ENCODE measurements at regions not wholly inside any gene's neighbourhood (a gene's known extent, or its start where the extent isn't known, plus 50 kb on each side); places are given as distances from the start of the nearest gene placed in this dataset.

- H3K9me3 ChIP-seq (ENCODE audit: control insufficient read depth, insufficient read depth, low read length): peaks cover 9% of the 10 kb centered on the region
- no peak for DNase-seq (ENCODE audit: low read depth, low spot score)
- no peaks in the 10 kb centered on the region for H3K4me1 ChIP-seq (ENCODE audit: control insufficient read depth, insufficient read depth, low read length)
- no peaks in the 10 kb centered on the region for H3K36me3 ChIP-seq (ENCODE audit: control insufficient read depth, insufficient read depth, low read length)
- no peaks in the 10 kb centered on the region for H3K27me3 ChIP-seq (ENCODE audit: control insufficient read depth, insufficient read depth, low read length)
- no peak overlapping the region for H3K4me3 ChIP-seq (ENCODE audit: low read length)
- H3K27ac ChIP-seq (ENCODE audit: low read length): no peak overlapping the region
- no CpG with 5 or more reads among the region's 1 CpG for WGBS (ENCODE audit: insufficient coverage, insufficient read length)
Observed at GRCh38 chr7:68478326-68478725, 1119.9 kb upstream of the AUTS2 start.

GRCh38 chr7:68482800-68483199 is 1115.5 kb upstream of the AUTS2 start:
- Histone ChIP-seq H3K4me1 (ENCODE audit: control insufficient read depth, insufficient read depth, low read length) (no peaks in the 10 kb centered on the region), H3K27ac (ENCODE audit: low read length) (no peak overlapping the region), H3K4me3 (ENCODE audit: low read length) (no peak overlapping the region), H3K36me3 (ENCODE audit: control insufficient read depth, insufficient read depth, low read length) (no peaks in the 10 kb centered on the region), H3K27me3 (ENCODE audit: control insufficient read depth, insufficient read depth, low read length) (no peaks in the 10 kb centered on the region), H3K9me3 (ENCODE audit: control insufficient read depth, insufficient read depth, low read length) (peaks cover 7% of the 10 kb centered on the region)
- no peak for DNase-seq (ENCODE audit: low read depth, low spot score)
- WGBS (ENCODE audit: insufficient coverage, insufficient read length): no CpG with 5 or more reads among the region's 5 CpGs

GRCh38 chr7:68484731-68485130 is 1113.5 kb upstream of the AUTS2 start:
- no peak for DNase-seq (ENCODE audit: low read depth, low spot score)
- no peaks in the 10 kb centered on the region for H3K36me3 ChIP-seq (ENCODE audit: control insufficient read depth, insufficient read depth, low read length)
- H3K4me1 ChIP-seq (ENCODE audit: control insufficient read depth, insufficient read depth, low read length): no peaks in the 10 kb centered on the region
- no peaks in the 10 kb centered on the region for H3K27me3 ChIP-seq (ENCODE audit: control insufficient read depth, insufficient read depth, low read length)
- H3K4me3 ChIP-seq (ENCODE audit: low read length): no peak overlapping the region
- no peak overlapping the region for H3K27ac ChIP-seq (ENCODE audit: low read length)
- peaks cover 11% of the 10 kb centered on the region for H3K9me3 ChIP-seq (ENCODE audit: control insufficient read depth, insufficient read depth, low read length)
- WGBS (ENCODE audit: insufficient coverage, insufficient read length): no CpG with 5 or more reads among the region's 6 CpGs

- Histone ChIP-seq H3K27me3 (ENCODE audit: control insufficient read depth, insufficient read depth, low read length) (no peaks in the 10 kb centered on the region), H3K27ac (ENCODE audit: low read length) (no peak overlapping the region), H3K4me1 (ENCODE audit: control insufficient read depth, insufficient read depth, low read length) (no peaks in the 10 kb centered on the region), H3K36me3 (ENCODE audit: control insufficient read depth, insufficient read depth, low read length) (no peaks in the 10 kb centered on the region), H3K4me3 (ENCODE audit: low read length) (no peak overlapping the region), H3K9me3 (ENCODE audit: control insufficient read depth, insufficient read depth, low read length) (peaks cover 14% of the 10 kb centered on the region)
- DNase-seq (ENCODE audit: low read depth, low spot score): no peak
- no CpG with 5 or more reads among the region's 2 CpGs for WGBS (ENCODE audit: insufficient coverage, insufficient read length)
Observed at GRCh38 chr7:68485253-68485917, 1112.9 kb upstream of the AUTS2 start.

GRCh38 chr7:68488341-68489060 is 1109.8 kb upstream of the AUTS2 start:
- Histone ChIP-seq H3K27ac (ENCODE audit: low read length) (no peak overlapping the region), H3K4me3 (ENCODE audit: low read length) (no peak overlapping the region), H3K9me3 (ENCODE audit: control insufficient read depth, insufficient read depth, low read length) (peaks cover 17% of the 10 kb centered on the region), H3K36me3 (ENCODE audit: control insufficient read depth, insufficient read depth, low read length) (no peaks in the 10 kb centered on the region), H3K27me3 (ENCODE audit: control insufficient read depth, insufficient read depth, low read length) (no peaks in the 10 kb centered on the region), H3K4me1 (ENCODE audit: control insufficient read depth, insufficient read depth, low read length) (no peaks in the 10 kb centered on the region)
- no CpG with 5 or more reads among the region's 8 CpGs for WGBS (ENCODE audit: insufficient coverage, insufficient read length)
- DNase-seq (ENCODE audit: low read depth, low spot score): no peak

GRCh38 chr7:68491523-68492358 is 1106.5 kb upstream of the AUTS2 start:
- no peak overlapping the region for H3K4me3 ChIP-seq (ENCODE audit: low read length)
- H3K36me3 ChIP-seq (ENCODE audit: control insufficient read depth, insufficient read depth, low read length): no peaks in the 10 kb centered on the region
- no peak for DNase-seq (ENCODE audit: low read depth, low spot score)
- H3K27me3 ChIP-seq (ENCODE audit: control insufficient read depth, insufficient read depth, low read length): no peaks in the 10 kb centered on the region
- peaks cover 19% of the 10 kb centered on the region for H3K9me3 ChIP-seq (ENCODE audit: control insufficient read depth, insufficient read depth, low read length)
- no peak overlapping the region for H3K27ac ChIP-seq (ENCODE audit: low read length)
- no CpG with 5 or more reads among the region's 2 CpGs for WGBS (ENCODE audit: insufficient coverage, insufficient read length)
- no peaks in the 10 kb centered on the region for H3K4me1 ChIP-seq (ENCODE audit: control insufficient read depth, insufficient read depth, low read length)

GRCh38 chr7:68492359-68492690 is 1106.0 kb upstream of the AUTS2 start:
- no peak overlapping the region for H3K4me3 ChIP-seq (ENCODE audit: low read length)
- H3K4me1 ChIP-seq (ENCODE audit: control insufficient read depth, insufficient read depth, low read length): no peaks in the 10 kb centered on the region
- DNase-seq (ENCODE audit: low read depth, low spot score): no peak
- H3K9me3 ChIP-seq (ENCODE audit: control insufficient read depth, insufficient read depth, low read length): peaks cover 19% of the 10 kb centered on the region
- no CpG with 5 or more reads among the region's 1 CpG for WGBS (ENCODE audit: insufficient coverage, insufficient read length)
- H3K27me3 ChIP-seq (ENCODE audit: control insufficient read depth, insufficient read depth, low read length): no peaks in the 10 kb centered on the region
- no peak overlapping the region for H3K27ac ChIP-seq (ENCODE audit: low read length)
- no peaks in the 10 kb centered on the region for H3K36me3 ChIP-seq (ENCODE audit: control insufficient read depth, insufficient read depth, low read length)

- no peak for DNase-seq (ENCODE audit: low read depth, low spot score)
- Histone ChIP-seq H3K36me3 (ENCODE audit: control insufficient read depth, insufficient read depth, low read length) (no peaks in the 10 kb centered on the region), H3K27me3 (ENCODE audit: control insufficient read depth, insufficient read depth, low read length) (no peaks in the 10 kb centered on the region), H3K9me3 (ENCODE audit: control insufficient read depth, insufficient read depth, low read length) (peaks cover 10% of the 10 kb centered on the region), H3K4me1 (ENCODE audit: control insufficient read depth, insufficient read depth, low read length) (no peaks in the 10 kb centered on the region), H3K27ac (ENCODE audit: low read length) (no peak overlapping the region), H3K4me3 (ENCODE audit: low read length) (no peak overlapping the region)
- WGBS (ENCODE audit: insufficient coverage, insufficient read length): no CpG with 5 or more reads among the region's 3 CpGs
Observed at GRCh38 chr7:68503400-68503799, 1094.9 kb upstream of the AUTS2 start.

- Histone ChIP-seq H3K36me3 (ENCODE audit: control insufficient read depth, insufficient read depth, low read length) (no peaks in the 10 kb centered on the region), H3K27ac (ENCODE audit: low read length) (no peak overlapping the region), H3K4me3 (ENCODE audit: low read length) (no peak overlapping the region), H3K27me3 (ENCODE audit: control insufficient read depth, insufficient read depth, low read length) (no peaks in the 10 kb centered on the region), H3K4me1 (ENCODE audit: control insufficient read depth, insufficient read depth, low read length) (no peaks in the 10 kb centered on the region), H3K9me3 (ENCODE audit: control insufficient read depth, insufficient read depth, low read length) (peaks cover 15% of the 10 kb centered on the region)
- DNase-seq (ENCODE audit: low read depth, low spot score): no peak
- no CpG with 5 or more reads among the region's 1 CpG for WGBS (ENCODE audit: insufficient coverage, insufficient read length)
Observed at GRCh38 chr7:68504716-68505115, 1093.6 kb upstream of the AUTS2 start.

- no peaks in the 10 kb centered on the region for H3K36me3 ChIP-seq (ENCODE audit: control insufficient read depth, insufficient read depth, low read length)
- no peak overlapping the region for H3K4me3 ChIP-seq (ENCODE audit: low read length)
- H3K27ac ChIP-seq (ENCODE audit: low read length): no peak overlapping the region
- peaks cover 17% of the 10 kb centered on the region for H3K9me3 ChIP-seq (ENCODE audit: control insufficient read depth, insufficient read depth, low read length)
- no peak for DNase-seq (ENCODE audit: low read depth, low spot score)
- no peaks in the 10 kb centered on the region for H3K4me1 ChIP-seq (ENCODE audit: control insufficient read depth, insufficient read depth, low read length)
- H3K27me3 ChIP-seq (ENCODE audit: control insufficient read depth, insufficient read depth, low read length): no peaks in the 10 kb centered on the region
- no CpG with 5 or more reads among the region's 4 CpGs for whole genome bisulfite sequencing (ENCODE audit: insufficient coverage, insufficient read length)
Observed at GRCh38 chr7:68505721-68506120, 1092.6 kb upstream of the AUTS2 start.

Data from iPS DF 6.9 (cell line).